ENCODE measurements at regions not wholly inside any gene's neighbourhood (a gene's known extent, or its start where the extent isn't known, plus 50 kb on each side); places are given as distances from the start of the nearest gene placed in this dataset.

GRCh38 chr3:21109056-21109455 lies 642.0 kb downstream of the ZNF385D start (continued):
- TF ChIP-seq ZNF462 (CRISPR knock-in tag; IDR thresholded peaks at IDR 0.05) (no peak), ETS1 (IDR thresholded peaks at IDR 0.05) (no peak), ZNF331 (CRISPR knock-in tag; IDR thresholded peaks at IDR 0.05; ENCODE audit: low read depth) (no peak), ZNF114 (CRISPR knock-in tag; IDR thresholded peaks at IDR 0.05) (no peak), POLR2AphosphoS5 (IDR thresholded peaks at IDR 0.05; ENCODE audit: low read depth) (no peak), JUNB (IDR thresholded peaks at IDR 0.05; ENCODE audit: unreplicated experiment) (no peak)

- H3K27me3 Mint-ChIP-seq (ENCODE audit: insufficient read depth, low read depth, poor library complexity) = no peaks in the 10 kb centered on the region
- Histone ChIP-seq H3K4me2 (no peak overlapping the region), H3K4me3 (no peak overlapping the region), H3K27me3 (ENCODE audit: insufficient read depth) (no peaks in the 10 kb centered on the region), H3K4me1 (ENCODE audit: insufficient read depth) (no peaks in the 10 kb centered on the region), H3K36me3 (ENCODE audit: insufficient read depth) (no peaks in the 10 kb centered on the region), H3K27ac (ENCODE audit: low read depth) (no peak overlapping the region), H3K79me2 (replicated peaks; ENCODE audit: insufficient read depth) (no peaks in the 10 kb centered on the region), H2AFZ (no peak overlapping the region), H4K20me1 (replicated peaks; ENCODE audit: insufficient read depth) (no peaks in the 10 kb centered on the region), H3F3A (replicated peaks; ENCODE audit: low read depth) (no peaks in the 10 kb centered on the region), H3K9me2 (ENCODE audit: insufficient read depth) (no peaks in the 10 kb centered on the region; the same call in 1 of the 2 replicates)
- DNase-seq (ENCODE audit: low spot score) (no peak), ATAC-seq (no peak)
- no peak overlapping the region for H3K27ac Mint-ChIP-seq
- H3K36me3 Mint-ChIP-seq (ENCODE audit: low read depth) = no peaks in the 10 kb centered on the region
- H3K9me3 Mint-ChIP-seq = no peaks in the 10 kb centered on the region
- no peaks in the 10 kb centered on the region for H3K4me1 Mint-ChIP-seq
- no peak overlapping the region for H3K4me3 Mint-ChIP-seq
- TF ChIP-seq EZH2phosphoT487 (IDR thresholded peaks at IDR 0.05; ENCODE audit: unreplicated experiment) = no peak
- TF ChIP-seq EZH2 (IDR thresholded peaks at IDR 0.05; ENCODE audit: low read depth, unreplicated experiment) = no peak
- no peak for TF ChIP-seq ZNF331 (CRISPR knock-in tag; IDR thresholded peaks at IDR 0.05; ENCODE audit: low read depth)
- no peak for TF ChIP-seq POLR2AphosphoS5 (IDR thresholded peaks at IDR 0.05; ENCODE audit: low read depth)
- TF ChIP-seq STAT1 (IDR thresholded peaks at IDR 0.05; ENCODE audit: unreplicated experiment) = no peak
- TF ChIP-seq ZNF462 (CRISPR knock-in tag; IDR thresholded peaks at IDR 0.05) = no peak
Observed at GRCh38 chr3:21105784-21106183, 645.2 kb downstream of the ZNF385D start.
